HG03457 (cell line): ENCODE measurements at regions not wholly inside any gene's neighbourhood (a gene's known extent, or its start where the extent isn't known, plus 50 kb on each side); places are given as distances from the start of the nearest gene placed in this dataset.

ENCODE experiments used
- ATAC-seq: cut with Tn5 transposase; IDR thresholded peaks from one replicate; pipeline ENCODE4 v1.9.1; 2021; ENCODE audit warnings: moderate number of reproducible peaks; ENCODE audit not compliant: unreplicated experiment

GRCh38 chr7:21084286-21084685 lies 297.6 kb upstream of the SP8 start:
- no peak for ATAC-seq

GRCh38 chr7:21086688-21087087 lies 300.0 kb upstream of the SP8 start:
- ATAC-seq, result no peak

GRCh38 chr7:21089653-21090052 lies 303.0 kb upstream of the SP8 start:
- no peak for ATAC-seq

DNA sequence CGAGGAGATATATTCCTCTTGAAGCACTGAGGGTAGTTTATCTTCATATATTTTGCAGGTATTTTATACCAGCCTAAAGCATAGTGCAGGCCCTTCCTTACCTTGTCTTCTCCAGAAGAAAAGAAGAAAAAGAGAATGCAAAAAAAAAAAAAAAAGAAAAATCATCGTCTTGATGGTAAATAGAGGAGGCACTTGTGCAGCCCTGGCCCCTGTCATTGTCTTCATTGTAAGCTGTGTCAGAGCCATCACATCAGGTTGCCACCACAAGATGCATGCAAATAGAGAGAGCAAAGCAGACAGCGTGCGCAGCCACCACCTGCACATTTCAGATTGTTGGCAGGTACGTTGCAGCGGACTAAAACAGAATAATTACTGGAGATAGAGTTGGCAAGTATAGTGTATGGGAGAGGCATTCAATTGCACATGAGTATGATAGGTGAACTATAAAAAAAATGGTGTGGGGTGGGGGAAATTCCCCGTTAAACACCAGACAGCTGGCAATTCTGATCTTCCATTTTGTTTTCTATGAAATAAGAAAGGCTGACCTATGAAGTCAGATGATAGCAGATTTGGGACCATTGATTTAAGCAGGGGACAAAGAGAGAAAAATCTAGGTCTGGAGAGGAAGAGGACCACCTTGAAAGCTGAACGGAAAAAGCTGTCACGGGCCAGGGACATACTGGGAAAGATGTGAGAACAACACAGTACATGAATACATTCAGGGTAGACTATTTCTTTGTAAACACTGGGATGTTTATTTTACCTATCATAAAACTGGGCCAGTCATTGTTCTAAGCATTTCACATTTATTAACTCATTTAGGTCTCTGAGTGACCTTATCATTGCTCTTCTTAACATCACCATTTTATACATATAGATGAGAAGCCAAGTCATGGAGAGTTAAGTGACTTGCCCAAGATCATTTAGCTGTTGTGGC lies 306.3 kb upstream of the SP8 start:
- no peak for ATAC-seq

GRCh38 chr7:21094589-21094988 lies 307.9 kb upstream of the SP8 start:
- ATAC-seq, result no peak

DNA sequence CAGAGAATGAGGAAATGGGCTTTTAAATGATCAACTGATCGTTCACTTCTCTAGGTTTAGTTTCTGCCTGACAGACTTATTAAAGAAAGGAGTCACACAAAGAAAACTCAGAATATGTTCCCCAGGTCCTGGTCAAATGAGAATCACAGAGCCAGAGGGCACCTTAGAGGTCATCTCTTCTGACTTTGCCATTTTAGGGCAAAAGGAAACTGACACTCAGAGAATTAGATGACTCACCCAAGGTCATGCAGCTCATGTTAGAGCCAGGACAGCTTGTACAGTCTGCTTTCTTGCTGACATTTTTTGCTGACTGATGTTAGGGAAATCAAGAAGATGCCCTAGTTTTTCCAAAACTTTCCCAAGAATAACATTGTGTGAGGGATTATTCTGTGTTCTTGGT lies 312.7 kb upstream of the SP8 start:
- peak; percentile 79 for ATAC-seq

DNA sequence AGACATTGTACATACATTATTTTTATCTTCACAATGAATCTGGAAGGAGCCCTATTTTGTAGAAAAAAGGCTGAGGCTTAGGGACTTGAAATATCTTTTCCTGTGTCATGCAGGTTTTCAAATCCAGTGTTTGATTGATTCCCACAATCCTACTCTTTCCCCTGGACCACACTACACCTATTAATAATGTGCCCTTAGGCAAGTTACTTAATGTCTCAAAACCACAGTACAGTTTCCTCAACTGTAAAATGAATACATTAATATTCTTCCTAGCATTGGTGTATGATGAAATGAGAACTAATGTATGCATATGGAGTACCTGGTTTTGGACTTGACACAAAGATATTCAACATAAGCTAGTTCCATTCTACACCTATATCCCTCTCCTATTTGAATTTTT lies 313.3 kb upstream of the SP8 start:
- no peak for ATAC-seq

DNA sequence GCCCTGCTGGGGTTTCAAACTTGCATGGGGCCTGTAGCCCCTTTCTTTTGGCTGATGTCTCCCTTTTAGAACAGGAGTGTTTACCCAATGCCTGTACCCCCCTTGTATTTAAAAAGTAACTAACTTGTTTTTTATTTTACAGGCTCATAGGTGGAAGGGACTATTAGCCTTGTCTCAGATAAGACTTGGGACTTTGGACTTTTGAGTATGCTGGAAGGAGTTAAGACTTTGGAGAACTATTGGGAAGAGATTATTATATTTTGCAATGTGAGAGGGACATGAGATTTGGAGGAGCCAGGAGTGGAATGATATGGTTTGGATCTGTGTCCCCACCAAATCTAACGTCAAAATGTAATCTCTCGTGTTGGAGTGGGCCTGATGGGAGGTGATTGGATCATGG lies 314.9 kb upstream of the SP8 start:
- ATAC-seq, result no peak

GRCh38 chr7:21103426-21104123 lies 316.9 kb upstream of the SP8 start:
- no peak for ATAC-seq

DNA sequence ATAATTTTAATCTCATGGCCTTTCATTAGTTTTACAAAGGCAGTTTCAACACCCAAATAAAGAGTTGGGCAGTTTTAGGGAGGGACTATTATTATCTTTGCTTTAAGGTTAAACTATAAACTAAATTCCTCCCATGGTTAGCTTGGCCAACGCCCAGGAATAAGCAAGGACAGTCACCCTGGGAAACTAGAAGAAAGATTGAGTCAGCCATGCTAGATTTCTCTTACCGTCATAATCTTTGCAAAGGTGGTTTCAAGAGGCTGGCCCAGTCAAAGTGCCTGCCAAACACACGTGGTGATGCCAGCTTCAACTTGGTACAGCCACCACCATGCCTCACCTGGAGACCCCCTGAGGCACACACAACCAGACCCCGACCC lies 317.4 kb upstream of the SP8 start:
- no peak for ATAC-seq

DNA sequence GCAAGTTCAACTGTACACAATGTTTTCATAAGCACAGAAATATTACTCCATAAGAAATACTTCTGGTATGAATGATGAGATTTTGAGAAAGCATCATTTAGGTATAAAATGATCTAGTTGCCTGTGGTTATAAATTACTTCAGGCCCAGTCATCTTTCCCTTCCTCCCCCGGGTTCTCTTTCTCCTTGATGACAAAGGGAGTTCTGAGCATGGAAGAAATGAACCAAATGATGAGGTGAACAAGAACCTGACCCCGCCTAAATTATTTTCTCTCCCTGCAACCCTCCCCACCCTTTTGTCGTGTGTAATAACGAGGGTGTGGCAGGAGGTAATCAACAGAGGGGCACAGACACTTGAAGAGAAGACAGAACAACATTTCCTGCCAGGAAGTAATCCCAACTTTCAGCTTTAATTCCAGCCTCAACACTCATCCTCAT lies 319.6 kb upstream of the SP8 start:
- no peak for ATAC-seq

GRCh38 chr7:21107101-21107500 lies 320.4 kb upstream of the SP8 start:
- no peak for ATAC-seq

- no peak for ATAC-seq
These were observed 319.7 kb upstream of the SP4 start for GRCh38 chr7:21108182-21108581.

GRCh38 chr7:21113609-21114415 lies 314.1 kb upstream of the SP4 start:
- ATAC-seq, result no peak

- no peak for ATAC-seq
These were observed 304.3 kb upstream of the SP4 start for GRCh38 chr7:21123586-21123985.

DNA sequence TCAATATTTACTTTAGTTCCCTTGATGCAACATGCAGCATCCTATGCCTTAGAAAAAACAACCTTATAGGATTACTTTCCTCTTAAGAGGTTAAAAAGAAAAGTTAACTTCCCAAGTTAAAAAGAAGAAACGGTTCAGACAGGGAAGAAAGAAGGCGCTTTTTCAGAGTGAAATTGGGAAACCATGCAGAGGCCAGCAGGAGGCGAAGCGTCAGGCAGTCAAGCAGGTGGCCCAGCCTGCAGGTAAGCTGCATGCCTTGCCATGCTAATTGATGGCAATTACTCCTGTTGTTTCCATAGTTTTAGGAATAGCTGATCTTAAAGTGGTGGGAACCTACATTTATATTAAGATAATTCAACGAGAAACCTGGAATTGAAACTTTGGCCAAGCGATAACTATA lies 302.6 kb upstream of the SP4 start:
- no peak for ATAC-seq

DNA sequence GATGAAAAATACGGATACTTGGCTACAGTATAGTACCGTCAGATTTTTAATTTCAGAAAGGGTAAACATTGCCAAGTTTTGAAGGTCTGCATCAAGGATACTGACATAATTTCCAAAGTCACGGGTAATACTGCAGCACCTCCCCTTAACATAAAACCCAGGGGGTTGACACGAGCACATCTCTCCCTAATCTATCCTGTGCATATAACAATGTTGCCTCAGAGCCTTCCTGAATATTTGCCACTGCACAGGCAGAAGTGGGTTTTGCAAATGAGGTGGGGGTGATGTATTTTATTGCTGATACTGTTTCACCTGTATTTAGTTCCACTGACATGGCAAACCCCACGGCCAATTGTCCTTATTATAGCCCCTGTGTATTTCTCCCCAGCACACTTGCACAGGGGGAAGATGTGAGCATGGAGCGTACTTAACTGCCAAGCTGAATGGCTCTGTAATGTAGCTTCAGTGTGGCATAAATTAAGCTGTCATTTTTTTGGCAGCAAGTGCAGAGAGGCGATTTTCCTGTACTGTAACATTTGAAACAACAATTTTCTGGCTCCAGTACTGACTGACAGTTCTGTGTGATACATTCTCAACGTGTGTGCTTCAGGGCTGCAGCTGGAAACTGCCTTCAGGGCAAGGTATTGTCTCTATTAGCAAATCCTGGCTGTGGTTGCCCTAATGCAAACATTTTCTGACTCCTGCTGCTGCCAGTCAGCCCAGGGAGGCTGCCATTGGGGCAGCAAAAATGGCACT lies 299.6 kb upstream of the SP4 start:
- ATAC-seq, result no peak

DNA sequence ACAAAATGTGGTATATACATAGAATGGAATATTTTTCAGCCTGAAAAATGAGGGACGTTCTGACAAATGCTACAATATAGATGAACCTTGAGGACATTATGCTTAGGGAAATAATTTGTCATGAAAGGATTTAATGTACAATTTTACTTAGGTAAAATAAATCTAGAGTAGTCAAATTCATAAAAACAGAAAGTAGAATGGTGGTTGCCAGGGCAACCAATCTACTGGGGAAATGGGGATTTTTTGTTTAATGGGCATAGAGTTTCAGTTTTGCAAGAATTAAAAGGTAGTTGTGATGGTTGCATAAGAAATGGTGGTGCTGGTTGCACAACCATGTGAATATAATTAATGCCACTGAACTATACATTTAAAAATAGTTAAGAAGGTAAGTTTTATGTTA lies 296.0 kb upstream of the SP4 start:
- no peak for ATAC-seq

DNA sequence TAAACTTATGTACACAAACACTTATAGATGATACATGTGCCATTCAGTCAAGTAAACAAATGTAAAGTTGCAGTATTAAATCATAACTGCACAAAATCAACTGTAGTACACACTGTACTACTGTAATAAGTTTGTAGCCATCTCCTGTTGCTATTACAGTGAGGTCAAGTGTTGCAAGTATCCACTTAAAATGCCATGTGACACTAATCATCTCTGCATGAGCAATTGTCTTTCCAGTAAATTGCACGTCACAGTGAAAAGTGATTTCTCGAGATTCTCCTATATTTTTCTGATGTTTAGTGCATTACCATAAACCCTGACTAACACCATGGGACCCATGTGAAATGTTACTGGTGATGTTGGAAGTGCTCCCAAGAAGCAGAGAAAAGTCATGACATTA lies 293.3 kb upstream of the SP4 start:
- no peak for ATAC-seq

- no peak for ATAC-seq
These were observed 292.4 kb upstream of the SP4 start for GRCh38 chr7:21135437-21135836.

- ATAC-seq, result no peak
These were observed 290.2 kb upstream of the SP4 start for GRCh38 chr7:21137640-21138039.
